GM18511 (cell line): ENCODE measurements at regions not wholly inside any gene's neighbourhood (a gene's known extent, or its start where the extent isn't known, plus 50 kb on each side); places are given as distances from the start of the nearest gene placed in this dataset.
"Not testable (repeated sequence)": the region's sequence is repeated elsewhere in the genome, so short reads cannot be mapped to it uniquely, and the experiment has no call there.

Experiments
- ATAC-seq: cut with Tn5 transposase; IDR thresholded peaks from one replicate; pipeline ENCODE4 v1.9.1; 2021; ENCODE audit warnings: mild to moderate bottlenecking, moderate library complexity; ENCODE audit not compliant: unreplicated experiment

- no peak for ATAC-seq
These were observed 115.7 kb upstream of the NANOS1 start for GRCh38 chr10:118913825-118914224.

- no peak for ATAC-seq
These were observed 114.9 kb upstream of the NANOS1 start for GRCh38 chr10:118914629-118915028.

- ATAC-seq = no peak
These were observed 114.4 kb upstream of the NANOS1 start for GRCh38 chr10:118915161-118915560.

GRCh38 chr10:118916777-118917176, 112.7 kb upstream of the NANOS1 start:
- ATAC-seq = no peak

GRCh38 chr10:118917701-118918100, 111.8 kb upstream of the NANOS1 start:
- no peak for ATAC-seq

GRCh38 chr10:118918116-118918515, 111.4 kb upstream of the NANOS1 start:
- ATAC-seq = no peak

GRCh38 chr10:118918587-118918986, 110.9 kb upstream of the NANOS1 start:
- ATAC-seq = no peak

- no peak for ATAC-seq
These were observed 109.3 kb upstream of the NANOS1 start for GRCh38 chr10:118920206-118920605.

GRCh38 chr10:118922226-118922625, 107.3 kb upstream of the NANOS1 start:
- ATAC-seq = no peak

GRCh38 chr10:118922972-118923371, 106.5 kb upstream of the NANOS1 start:
- ATAC-seq = no peak

GRCh38 chr10:118924493-118924892, 105.0 kb upstream of the NANOS1 start:
- ATAC-seq = no peak

GRCh38 chr10:118925404-118926071, 104.0 kb upstream of the NANOS1 start:
- no peak for ATAC-seq

GRCh38 chr10:118926072-118926417, 103.5 kb upstream of the NANOS1 start:
- no peak for ATAC-seq

- ATAC-seq = no peak
These were observed 103.1 kb upstream of the NANOS1 start for GRCh38 chr10:118926441-118926840.

GRCh38 chr10:118926903-118927302, 102.6 kb upstream of the NANOS1 start:
- no peak for ATAC-seq

- ATAC-seq = no peak
These were observed 102.2 kb upstream of the NANOS1 start for GRCh38 chr10:118927321-118927720.

GRCh38 chr10:118930614-118931013, 98.9 kb upstream of the NANOS1 start:
- ATAC-seq = no peak

- no peak for ATAC-seq
These were observed 98.1 kb upstream of the NANOS1 start for GRCh38 chr10:118931436-118931835.

- ATAC-seq = not testable (repeated sequence)
These were observed 97.4 kb upstream of the NANOS1 start for GRCh38 chr10:118932154-118932553.

GRCh38 chr10:118937226-118937625, 92.3 kb upstream of the NANOS1 start:
- ATAC-seq = no peak

- no peak for ATAC-seq
These were observed 90.1 kb upstream of the NANOS1 start for GRCh38 chr10:118939211-118940007.

GRCh38 chr10:118940386-118940785, 89.1 kb upstream of the NANOS1 start:
- no peak for ATAC-seq
